ENCODE measurements at regions not wholly inside any gene's neighbourhood (a gene's known extent, or its start where the extent isn't known, plus 50 kb on each side); places are given as distances from the start of the nearest gene placed in this dataset.
A peak's percentile ranks its signal among the peaks of the same experiment; 100 is the strongest.
"Not testable (repeated sequence)": the region's sequence is repeated elsewhere in the genome, so short reads cannot be mapped to it uniquely, and the experiment has no call there.

DNA sequence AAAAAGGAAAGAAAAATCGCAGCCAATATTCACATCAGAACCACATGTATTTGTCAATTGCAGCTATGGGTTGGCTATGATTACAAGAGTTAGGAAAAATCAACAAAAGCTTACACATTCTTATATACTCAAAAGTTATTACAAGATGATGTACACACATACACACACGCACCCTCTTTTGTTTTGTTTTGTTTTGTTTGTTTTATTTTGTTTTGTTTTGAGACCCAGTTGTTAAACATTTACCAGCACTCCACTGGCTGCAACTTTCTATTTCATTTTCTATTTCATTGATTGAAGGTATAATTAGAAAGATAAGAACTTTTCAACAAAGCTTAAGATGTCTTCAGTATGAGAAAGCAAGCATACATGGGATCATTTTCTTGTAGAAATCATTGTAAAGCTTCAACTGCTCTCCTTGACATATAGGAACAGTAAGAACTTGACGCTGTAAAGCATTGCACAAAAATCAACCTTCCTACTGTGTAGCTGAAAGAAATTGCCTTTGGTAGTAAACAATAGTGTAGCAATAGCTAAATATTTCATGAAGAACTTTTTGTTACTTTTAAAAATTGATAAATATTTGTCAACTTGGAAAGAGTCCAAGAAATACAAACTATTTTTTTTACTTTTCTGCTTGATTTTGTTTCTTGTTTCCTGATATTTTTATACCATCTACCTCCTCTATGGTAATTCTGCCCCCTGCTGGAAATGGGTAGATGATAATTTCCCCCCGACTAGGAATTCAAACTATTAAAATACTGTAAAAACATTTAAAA lies 205.9 kb downstream of the MBL2 start:
- DNase-seq (ENCODE audit: low read depth, low spot score) = peak; percentile 55
- in situ Hi-C loops (cut with HindIII; ENCODE audit: low pct_unique_long_range_greater_than_20kb, low sequenced_read_pairs) = no loop called here

- DNase-seq (ENCODE audit: low read depth, low spot score) = no peak
- in situ Hi-C loops (cut with HindIII; ENCODE audit: low pct_unique_long_range_greater_than_20kb, low sequenced_read_pairs) = no loop called here
Observed at GRCh38 chr10:52567247-52567580, 205.4 kb downstream of the MBL2 start.

DNA sequence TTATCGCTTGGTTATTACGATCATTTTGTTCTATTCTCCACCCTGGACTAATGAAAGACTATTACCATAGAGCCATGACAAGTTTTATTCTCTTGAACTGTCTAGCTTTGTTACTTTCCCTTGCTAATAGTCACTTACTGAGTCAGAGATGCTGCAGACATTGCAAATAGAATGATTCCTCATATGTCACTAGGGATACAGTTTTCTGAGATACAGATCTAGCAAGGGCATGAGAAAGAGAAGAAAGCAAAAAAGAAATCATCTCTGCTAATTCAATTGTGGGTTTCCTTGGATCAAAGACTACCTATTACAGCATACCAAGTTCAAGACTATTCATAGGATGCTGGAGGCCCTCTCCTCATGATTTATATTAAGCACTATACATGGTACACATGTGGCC lies 204.3 kb downstream of the MBL2 start:
- in situ Hi-C loops (cut with HindIII; ENCODE audit: low pct_unique_long_range_greater_than_20kb, low sequenced_read_pairs) = no loop called here
- no peak for DNase-seq (ENCODE audit: low read depth, low spot score)

DNA sequence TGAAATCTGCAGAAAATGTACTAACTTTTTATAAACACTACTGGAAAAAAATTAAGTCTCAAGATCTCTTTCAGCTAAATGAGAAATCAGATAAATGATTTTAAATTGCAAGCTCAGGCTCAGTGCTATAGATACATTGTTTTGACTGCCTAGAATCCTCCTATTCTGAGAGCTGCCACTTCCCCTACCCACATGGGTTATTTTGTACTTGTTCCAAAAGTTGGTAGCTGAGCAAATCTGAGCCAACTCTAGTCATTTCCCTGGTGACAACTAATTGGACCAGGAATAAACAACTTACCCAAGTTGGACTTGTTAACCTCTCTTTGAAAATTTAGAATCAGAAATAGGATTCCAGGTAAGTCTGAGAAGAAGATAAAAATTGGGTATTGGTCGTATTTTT lies 202.1 kb downstream of the MBL2 start:
- in situ Hi-C loops (cut with HindIII; ENCODE audit: low pct_unique_long_range_greater_than_20kb, low sequenced_read_pairs) = no loop called here
- no peak for DNase-seq (ENCODE audit: low read depth, low spot score)

DNA sequence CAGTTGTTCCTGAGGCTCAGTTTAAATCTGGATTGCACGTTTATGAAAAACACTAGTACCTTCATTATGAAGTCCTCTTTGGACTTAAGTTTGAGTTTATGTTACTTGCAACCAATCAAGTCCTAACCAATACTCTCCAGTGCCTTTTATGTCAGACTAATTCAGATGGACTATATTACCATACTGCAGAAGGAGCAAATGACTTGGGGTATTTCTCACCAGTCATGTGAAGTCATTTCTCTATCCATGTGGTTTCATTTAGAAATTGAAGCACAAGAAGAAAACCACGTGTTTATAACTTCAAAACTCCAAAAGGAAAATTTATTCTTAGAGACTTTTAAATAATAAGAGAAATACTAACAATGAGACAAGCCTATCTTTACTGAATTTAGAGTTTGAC lies 201.6 kb downstream of the MBL2 start:
- in situ Hi-C loops (cut with HindIII; ENCODE audit: low pct_unique_long_range_greater_than_20kb, low sequenced_read_pairs) = no loop called here
- DNase-seq (ENCODE audit: low read depth, low spot score) = no peak

DNA sequence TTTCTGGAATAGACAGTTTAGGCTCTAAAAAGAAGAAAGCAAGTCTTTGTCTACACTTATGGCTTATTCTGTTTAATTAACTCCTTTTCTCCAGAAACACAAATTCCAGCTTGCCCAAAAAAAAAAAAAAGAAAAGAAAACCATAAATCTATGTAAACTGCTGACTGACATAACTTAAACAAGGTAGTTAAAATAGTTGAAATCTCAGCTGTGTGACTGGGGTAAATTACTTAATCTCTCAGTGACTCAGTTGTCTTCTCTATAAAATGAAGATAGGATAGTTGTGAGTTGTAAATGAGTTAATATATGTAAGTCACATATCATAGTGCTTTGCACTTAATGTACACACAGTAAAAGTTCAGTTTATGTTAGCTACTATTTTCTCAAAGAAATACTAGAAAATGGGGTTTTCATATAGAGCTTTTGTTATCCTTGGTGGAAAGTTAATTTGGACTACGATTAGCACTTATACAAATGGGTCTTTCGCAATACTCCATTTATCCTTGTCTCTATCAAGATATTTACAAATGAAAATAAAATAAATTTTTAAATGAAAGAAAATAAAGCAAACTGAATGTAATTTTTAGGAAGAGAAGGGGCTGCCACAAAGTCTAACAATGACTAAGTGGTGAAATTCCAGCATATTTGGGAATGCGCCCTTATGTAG lies 200.9 kb downstream of the MBL2 start:
- no peak for DNase-seq (ENCODE audit: low read depth, low spot score)
- in situ Hi-C loops (cut with HindIII; ENCODE audit: low pct_unique_long_range_greater_than_20kb, low sequenced_read_pairs) = no loop called here

DNA sequence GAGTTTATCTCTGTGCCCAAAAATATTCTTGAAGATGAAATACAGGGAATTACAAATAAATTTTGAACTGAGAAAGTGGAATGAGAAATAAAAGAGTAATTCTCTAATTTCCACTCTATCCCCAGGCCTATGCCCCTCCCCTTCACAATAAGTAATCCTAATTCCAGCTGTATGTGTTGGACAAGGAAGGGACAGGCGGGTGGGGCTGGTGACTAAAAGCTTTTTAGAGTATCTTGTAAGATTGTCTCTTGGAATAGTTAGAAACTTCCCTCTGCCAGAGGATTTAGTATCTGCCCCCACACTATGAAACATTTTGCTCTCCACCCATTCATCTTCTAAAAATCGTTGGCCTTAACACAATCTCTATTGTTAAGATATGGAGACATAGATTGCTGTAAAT lies 199.2 kb downstream of the MBL2 start:
- in situ Hi-C loops (cut with HindIII; ENCODE audit: low pct_unique_long_range_greater_than_20kb, low sequenced_read_pairs) = no loop called here
- no peak for DNase-seq (ENCODE audit: low read depth, low spot score)

- in situ Hi-C loops (cut with HindIII; ENCODE audit: low pct_unique_long_range_greater_than_20kb, low sequenced_read_pairs) = no loop called here
Observed at GRCh38 chr10:52574697-52575096, 197.9 kb downstream of the MBL2 start.

GRCh38 chr10:52577047-52577446 lies 195.5 kb downstream of the MBL2 start:
- DNase-seq (ENCODE audit: low read depth, low spot score) = no peak
- in situ Hi-C loops (cut with HindIII; ENCODE audit: low pct_unique_long_range_greater_than_20kb, low sequenced_read_pairs) = no loop called here

More at GRCh38 chr10:52574697-52575096, 197.9 kb downstream of the MBL2 start:
- no peak for DNase-seq (ENCODE audit: low read depth, low spot score)

DNA sequence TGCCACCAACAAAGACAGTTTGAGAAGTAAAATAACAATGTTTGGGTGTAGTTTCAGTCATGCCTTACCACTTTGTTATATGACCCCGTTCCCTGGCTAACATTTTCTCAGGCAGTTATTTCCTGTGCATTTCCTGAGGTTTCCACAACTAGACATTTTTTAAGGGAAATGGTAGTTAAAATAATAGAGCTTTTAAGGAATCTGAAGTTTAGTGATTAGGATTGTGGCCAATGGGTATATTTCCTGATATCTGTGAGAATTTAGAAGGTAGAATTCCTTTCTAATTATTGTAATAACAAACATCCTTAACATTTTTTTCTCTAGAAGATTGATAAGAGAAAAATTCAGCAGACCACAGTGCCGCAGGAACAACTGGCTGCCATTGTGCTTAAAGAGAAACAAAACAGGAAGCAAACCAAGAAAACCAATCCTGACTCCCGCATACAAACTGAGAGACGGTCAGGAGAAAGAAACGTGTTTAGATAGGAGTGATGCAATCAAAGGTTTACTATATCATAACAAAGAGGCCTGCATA lies 193.6 kb downstream of the MBL2 start:
- DNase-seq (ENCODE audit: low read depth, low spot score) = peak; percentile 29

GRCh38 chr10:52581636-52582035 lies 190.9 kb downstream of the MBL2 start:
- in situ Hi-C loops (cut with HindIII; ENCODE audit: low pct_unique_long_range_greater_than_20kb, low sequenced_read_pairs); DNase-seq (ENCODE audit: low read depth, low spot score): not testable (repeated sequence)

More for the DNA sequence above, 193.6 kb downstream of the MBL2 start:
- in situ Hi-C loops (cut with HindIII; ENCODE audit: low pct_unique_long_range_greater_than_20kb, low sequenced_read_pairs) = no loop called here

DNA sequence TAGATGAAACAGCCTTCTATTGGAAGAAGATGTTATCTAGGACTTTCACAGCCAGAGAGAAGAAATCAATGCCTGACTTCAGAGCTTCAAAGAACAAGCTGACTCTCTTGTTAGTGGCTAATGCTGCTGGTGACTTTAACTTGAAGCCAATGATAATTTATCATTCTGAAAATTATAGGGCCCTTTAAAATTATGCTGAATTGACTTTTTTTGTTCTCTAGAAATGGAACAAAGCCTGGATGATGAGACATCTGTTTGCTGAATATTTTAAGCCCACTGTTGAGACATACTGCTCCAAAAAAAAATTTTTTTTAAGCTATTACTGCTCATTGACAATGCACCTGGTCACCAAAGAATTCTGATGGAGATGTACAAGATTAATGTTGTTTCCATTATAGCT lies 189.2 kb downstream of the MBL2 start:
- in situ Hi-C loops (cut with HindIII; ENCODE audit: low pct_unique_long_range_greater_than_20kb, low sequenced_read_pairs) = no loop called here
- no peak for DNase-seq (ENCODE audit: low read depth, low spot score)

DNA sequence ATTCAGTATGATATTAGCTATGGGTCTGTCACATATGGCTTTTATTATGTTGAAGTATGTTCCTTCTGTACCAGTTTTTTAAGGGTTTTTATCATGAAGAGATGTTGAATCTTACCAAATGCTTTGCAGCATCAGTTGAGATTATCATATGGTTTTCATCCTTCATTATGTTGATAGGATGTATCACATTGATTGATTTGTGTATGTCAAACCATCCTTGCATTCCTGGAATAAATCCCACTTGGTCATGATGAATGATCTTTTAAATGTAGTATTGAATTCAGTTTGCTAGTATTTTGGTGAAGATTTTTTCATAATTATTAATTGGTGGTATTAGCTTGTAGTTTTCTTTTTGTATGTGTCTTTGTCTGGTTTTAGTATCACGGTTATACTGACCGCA lies 185.9 kb downstream of the MBL2 start:
- no peak for DNase-seq (ENCODE audit: low read depth, low spot score)
- in situ Hi-C loops (cut with HindIII; ENCODE audit: low pct_unique_long_range_greater_than_20kb, low sequenced_read_pairs) = no loop called here

DNA sequence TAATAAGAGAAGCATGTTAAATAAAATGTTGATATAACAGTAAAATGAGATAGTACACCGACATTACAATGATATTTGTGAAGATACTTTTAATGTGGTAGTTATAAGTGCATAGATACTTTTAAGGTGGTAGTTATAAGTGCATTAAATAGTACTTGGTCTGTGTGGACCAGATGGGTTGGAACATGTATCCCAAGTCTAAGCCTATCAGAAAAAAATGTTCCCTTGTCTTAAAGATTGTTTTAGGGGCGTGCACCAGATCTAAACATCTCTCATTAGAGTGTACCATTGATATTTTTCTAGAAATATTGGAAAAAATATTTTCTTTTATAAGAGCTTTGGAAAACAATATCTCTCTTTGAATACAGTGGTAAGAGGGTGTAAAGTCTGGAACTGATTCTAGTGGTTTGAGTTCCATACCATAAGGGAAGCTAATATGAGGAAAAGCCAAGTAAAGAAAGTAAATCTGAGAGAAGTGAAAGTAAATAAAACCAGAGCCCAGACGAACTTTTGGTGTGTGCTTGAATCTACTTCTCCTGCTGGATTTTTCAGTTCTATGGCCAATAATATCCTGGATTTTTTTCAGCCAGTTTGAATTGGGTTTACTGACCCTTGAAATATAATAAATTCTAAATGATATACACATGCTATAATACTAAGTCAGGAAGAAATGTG lies 175.3 kb downstream of the MBL2 start:
- DNase-seq (ENCODE audit: low read depth, low spot score) = no peak
- in situ Hi-C loops (cut with HindIII; ENCODE audit: low pct_unique_long_range_greater_than_20kb, low sequenced_read_pairs) = no loop called here

DNA sequence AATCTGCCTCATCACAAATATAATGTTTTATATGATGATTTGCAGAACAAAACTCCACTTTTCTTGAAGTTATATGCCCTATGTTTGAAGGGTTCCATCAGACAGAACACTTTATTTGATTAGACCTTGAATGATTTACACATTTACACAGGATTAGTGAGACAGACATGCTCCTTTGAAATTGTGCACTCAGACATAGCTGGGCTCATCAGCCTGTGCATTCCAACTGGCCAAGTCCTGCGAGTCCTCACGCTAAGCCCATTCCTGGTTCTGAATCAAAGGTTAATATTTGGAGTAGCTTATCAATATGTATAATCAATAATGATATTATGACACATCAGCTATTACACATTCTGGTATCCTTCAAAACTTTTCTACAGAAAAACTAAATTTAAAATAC lies 173.6 kb downstream of the MBL2 start:
- DNase-seq (ENCODE audit: low read depth, low spot score) = no peak
- in situ Hi-C loops (cut with HindIII; ENCODE audit: low pct_unique_long_range_greater_than_20kb, low sequenced_read_pairs) = no loop called here

DNA sequence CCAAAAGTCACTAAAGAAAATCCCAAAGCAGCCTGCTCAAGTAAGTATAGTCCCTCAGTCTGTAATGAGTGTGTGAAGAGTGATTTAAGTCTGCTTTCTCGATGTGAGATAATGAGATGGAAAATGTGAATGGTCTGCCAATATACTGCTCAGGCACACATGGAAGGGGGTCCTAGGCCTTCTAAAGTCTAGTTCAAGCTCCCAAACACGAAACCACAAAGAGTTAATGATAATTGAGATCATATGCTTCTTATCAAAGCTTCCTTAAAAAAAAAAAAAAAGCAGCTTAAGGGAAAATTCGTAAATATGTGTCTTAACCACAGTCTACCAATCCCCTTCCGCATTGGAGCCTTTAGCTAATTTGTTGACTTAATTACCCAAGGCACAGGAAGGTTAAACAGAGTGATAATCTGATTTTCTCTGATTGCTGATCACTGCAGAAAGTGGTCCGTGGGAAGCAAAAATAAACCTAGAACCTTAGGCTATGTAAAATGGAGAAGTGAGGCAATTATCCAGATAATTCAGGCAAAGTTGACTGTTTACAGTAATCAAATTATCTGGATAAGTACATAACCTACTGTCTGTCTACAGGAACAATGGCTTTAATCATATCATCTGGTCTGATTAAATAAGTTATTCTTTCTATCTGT lies 172.9 kb downstream of the MBL2 start:
- in situ Hi-C loops (cut with HindIII; ENCODE audit: low pct_unique_long_range_greater_than_20kb, low sequenced_read_pairs) = no loop called here
- DNase-seq (ENCODE audit: low read depth, low spot score) = no peak

DNA sequence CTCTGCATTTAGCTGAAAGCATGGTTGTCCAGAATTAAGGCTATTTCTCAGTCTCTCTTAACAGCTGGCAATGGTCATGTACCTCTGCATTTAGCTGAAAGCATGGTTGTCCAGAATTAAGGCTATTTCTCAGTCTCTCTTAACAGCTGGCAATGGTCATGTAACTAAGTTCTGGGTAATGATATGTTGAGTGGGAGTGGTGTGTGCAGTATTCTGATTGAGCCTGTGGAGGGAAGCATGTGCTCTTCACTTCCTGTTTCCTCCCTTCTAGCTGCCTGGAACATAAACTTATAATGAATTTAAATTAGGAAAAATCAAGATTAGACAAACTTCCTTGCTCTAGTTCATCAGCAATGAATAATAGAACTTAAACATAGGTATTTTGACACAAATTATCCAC lies 168.5 kb downstream of the MBL2 start:
- in situ Hi-C loops (cut with HindIII; ENCODE audit: low pct_unique_long_range_greater_than_20kb, low sequenced_read_pairs); DNase-seq (ENCODE audit: low read depth, low spot score): not testable (repeated sequence)

DNA sequence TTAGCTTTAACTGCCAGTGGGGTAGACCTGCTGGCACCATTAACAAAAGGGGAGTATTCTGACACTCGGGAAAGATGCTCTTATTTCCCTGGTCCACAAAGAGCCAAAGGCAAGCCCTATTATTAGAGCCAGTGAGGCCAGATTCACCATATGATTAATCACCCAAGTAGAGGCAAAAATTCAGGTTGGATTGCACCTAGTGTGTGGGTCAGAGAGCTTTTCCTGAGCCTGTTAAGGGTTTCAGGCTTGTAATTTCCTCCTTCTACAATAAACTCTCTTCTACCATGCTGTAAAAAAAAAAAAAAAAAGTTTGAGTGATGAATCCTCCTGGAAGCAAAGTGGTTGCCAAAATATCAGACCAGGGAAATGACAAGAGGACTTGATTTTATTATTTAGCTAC lies 163.5 kb downstream of the MBL2 start:
- no peak for DNase-seq (ENCODE audit: low read depth, low spot score)
- in situ Hi-C loops (cut with HindIII; ENCODE audit: low pct_unique_long_range_greater_than_20kb, low sequenced_read_pairs) = no loop called here

Data from SK-MEL-5 (cell line).